ENCODE measurements at regions not wholly inside any gene's neighbourhood (a gene's known extent, or its start where the extent isn't known, plus 50 kb on each side); places are given as distances from the start of the nearest gene placed in this dataset.

GRCh38 chr4:66048861-66049260 is 378.6 kb upstream of the EPHA5 start:
- no peak overlapping the region for H3K4me2 ChIP-seq (ENCODE audit: insufficient read depth, low read length)
- H3K9me3 ChIP-seq (replicated peaks; ENCODE audit: control insufficient read depth, insufficient read depth, low read length) = no peaks in the 10 kb centered on the region
- no peaks in the 10 kb centered on the region for H3K9me1 ChIP-seq (replicated peaks; ENCODE audit: control insufficient read depth, extremely low read depth, insufficient read depth, low read length)
- intact Hi-C loops (cut with micrococcal nuclease) (no loop called here), dilution Hi-C loops (cut with MboI; ENCODE audit: extremely low pct_ligation_motif_present, low sequenced_read_pairs) (no loop called here)
- H3K36me3 ChIP-seq (ENCODE audit: control insufficient read depth in 2 of 2, extremely low read depth in 1 of 2, insufficient read depth in 2 of 2, low read length in 2 of 2) = no peaks in the 10 kb centered on the region
- H2AFZ ChIP-seq (ENCODE audit: low read depth, low read length) = no peak overlapping the region
- ChIA-PET CTCF (no interaction called here), POLR2A (no interaction called here)
- H3K79me2 ChIP-seq (ENCODE audit: control insufficient read depth, insufficient read depth, low read length) = no peaks in the 10 kb centered on the region
- no TSS peak for BruUV-seq (replicated peaks)
- H4K20me1 ChIP-seq (replicated peaks; ENCODE audit: control insufficient read depth, extremely low read depth, insufficient read depth, low read length) = no peaks in the 10 kb centered on the region
- H3K9ac ChIP-seq (replicated peaks; ENCODE audit: extremely low read depth, insufficient read depth, low read length) = no peak overlapping the region
- TF ChIP-seq POLR2AphosphoS5 (IDR thresholded peaks at IDR 0.05; ENCODE audit: insufficient read depth, low read depth, low read length) (no peak), MYC (IDR thresholded peaks at IDR 0.05; ENCODE audit: low read depth, low read length) (no peak), JUN (IDR thresholded peaks at IDR 0.05; ENCODE audit: borderline replicate concordance, insufficient read depth, insufficient read length, low read depth) (no peak)
- no peaks in the 10 kb centered on the region for H3K4me1 ChIP-seq (ENCODE audit: control insufficient read depth, extremely low read depth, insufficient read depth, low read length)
- FAIRE-seq (no peak), DNase-seq (ENCODE audit: low read depth, low spot score) (no peak)
- no peak overlapping the region for H3K27ac ChIP-seq (ENCODE audit: insufficient read depth, low read depth, low read length)
- no peaks in the 10 kb centered on the region for H3K27me3 ChIP-seq (ENCODE audit: control insufficient read depth in 2 of 2, insufficient read depth in 2 of 2, low read length in 2 of 2)
- no peak overlapping the region for H3K4me3 ChIP-seq (replicated peaks in 1 of 3; ENCODE audit: insufficient read depth in 1 of 3, low read depth in 1 of 3, low read length in 3 of 3)

GRCh38 chr4:66045913-66046312 is 375.6 kb upstream of the EPHA5 start:
- intact Hi-C loops (cut with micrococcal nuclease) = no loop called here
- CTCF ChIA-PET = no interaction called here
- Histone ChIP-seq H2AFZ (ENCODE audit: low read depth, low read length) (no peak overlapping the region), H3K27ac (ENCODE audit: insufficient read depth, low read depth, low read length) (no peak overlapping the region), H3K9me1 (replicated peaks; ENCODE audit: control insufficient read depth, extremely low read depth, insufficient read depth, low read length) (no peaks in the 10 kb centered on the region), H3K4me3 (replicated peaks in 1 of 3; ENCODE audit: insufficient read depth in 1 of 3, low read depth in 1 of 3, low read length in 3 of 3) (no peak overlapping the region), H3K79me2 (ENCODE audit: control insufficient read depth, insufficient read depth, low read length) (no peaks in the 10 kb centered on the region), H3K36me3 (ENCODE audit: control insufficient read depth in 2 of 2, extremely low read depth in 1 of 2, insufficient read depth in 2 of 2, low read length in 2 of 2) (no peaks in the 10 kb centered on the region), H3K27me3 (ENCODE audit: control insufficient read depth in 2 of 2, insufficient read depth in 2 of 2, low read length in 2 of 2) (no peaks in the 10 kb centered on the region), H3K4me2 (ENCODE audit: insufficient read depth, low read length) (no peak overlapping the region), H3K9me3 (replicated peaks; ENCODE audit: control insufficient read depth, insufficient read depth, low read length) (no peaks in the 10 kb centered on the region), H4K20me1 (replicated peaks; ENCODE audit: control insufficient read depth, extremely low read depth, insufficient read depth, low read length) (no peaks in the 10 kb centered on the region), H3K9ac (replicated peaks; ENCODE audit: extremely low read depth, insufficient read depth, low read length) (no peak overlapping the region), H3K4me1 (ENCODE audit: control insufficient read depth, extremely low read depth, insufficient read depth, low read length) (no peaks in the 10 kb centered on the region)
- TF ChIP-seq MYC (IDR thresholded peaks at IDR 0.05; ENCODE audit: low read depth, low read length) (no peak), POLR2A (IDR thresholded peaks at IDR 0.05; ENCODE audit: low read depth, low read length) (no peak), GATA2 (IDR thresholded peaks at IDR 0.05; ENCODE audit: insufficient read depth, insufficient read length, low read depth, low read length) (no peak), JUN (IDR thresholded peaks at IDR 0.05; ENCODE audit: borderline replicate concordance, insufficient read depth, insufficient read length, low read depth) (no peak), FOS (IDR thresholded peaks at IDR 0.05; ENCODE audit: borderline replicate concordance, insufficient read depth, low read length) (no peak), POLR2AphosphoS5 (IDR thresholded peaks at IDR 0.05; ENCODE audit: insufficient read depth, low read depth, low read length) (no peak), CTCF (IDR thresholded peaks at IDR 0.05; ENCODE audit: extremely low read depth in 1 of 2, insufficient read depth in 1 of 2, low read depth in 1 of 2, low read length in 2 of 2) (no peak), EZH2 (IDR thresholded peaks at IDR 0.05; ENCODE audit: borderline replicate concordance, low read depth, low read length, severe bottlenecking) (no peak), MAX (IDR thresholded peaks at IDR 0.05; ENCODE audit: insufficient read depth, insufficient read length) (no peak)
- POLR2A ChIA-PET = no interaction called here
- BruUV-seq (replicated peaks) = no TSS peak
- dilution Hi-C loops (cut with MboI; ENCODE audit: extremely low pct_ligation_motif_present, low sequenced_read_pairs) = no loop called here
- DNase-seq (ENCODE audit: low read depth, low spot score) (no peak), FAIRE-seq (no peak)

Measured in endothelial cell of umbilical vein (primary cell).